Spinal cord (tissue), 9 donors: ENCODE measurements at regions not wholly inside any gene's neighbourhood (a gene's known extent, or its start where the extent isn't known, plus 50 kb on each side); places are given as distances from the start of the nearest gene placed in this dataset.

Experiments
- DNase-seq, 6 donors: peaks; one replicate each; pipeline versions ENCODE4 v3.0.0 to v3.0.0-alpha.2; 2013 to 2015; ENCODE audit warnings: low spot score in 6 of 6, low read depth in 4 of 6
- H3K27ac ChIP-seq: one replicate; pipeline ENCODE4 v1.5.1; 2013; ENCODE audit warnings: low read depth, low read length, control low read depth
- H3K27me3 ChIP-seq: one replicate; pipeline ENCODE4 v1.6.1; 2013; ENCODE audit warnings: low read length; ENCODE audit not compliant: control insufficient read depth, insufficient read depth
- H3K36me3 ChIP-seq: one replicate; pipeline ENCODE4 v1.6.1; 2013; ENCODE audit warnings: low read length; ENCODE audit not compliant: control insufficient read depth, insufficient read depth
- H3K4me1 ChIP-seq: one replicate; pipeline ENCODE4 v1.6.1; 2013; ENCODE audit warnings: low read length; ENCODE audit not compliant: control insufficient read depth, insufficient read depth
- H3K4me3 ChIP-seq: one replicate; pipeline ENCODE4 v1.5.1; 2013; ENCODE audit warnings: low read depth, low read length, control low read depth
- H3K9me3 ChIP-seq: one replicate; pipeline ENCODE4 v1.6.1; 2013; ENCODE audit warnings: low read length; ENCODE audit not compliant: control insufficient read depth, insufficient read depth
- WGBS: methylation state at CpG from one replicate; pipeline ENCODE4 v1.1.5; 2013; ENCODE audit warnings: missing lambda C conversion rate; ENCODE audit not compliant: insufficient coverage; 5-methylcytosine and 5-hydroxymethylcytosine counted together
- donor health status: healthy.

DNA sequence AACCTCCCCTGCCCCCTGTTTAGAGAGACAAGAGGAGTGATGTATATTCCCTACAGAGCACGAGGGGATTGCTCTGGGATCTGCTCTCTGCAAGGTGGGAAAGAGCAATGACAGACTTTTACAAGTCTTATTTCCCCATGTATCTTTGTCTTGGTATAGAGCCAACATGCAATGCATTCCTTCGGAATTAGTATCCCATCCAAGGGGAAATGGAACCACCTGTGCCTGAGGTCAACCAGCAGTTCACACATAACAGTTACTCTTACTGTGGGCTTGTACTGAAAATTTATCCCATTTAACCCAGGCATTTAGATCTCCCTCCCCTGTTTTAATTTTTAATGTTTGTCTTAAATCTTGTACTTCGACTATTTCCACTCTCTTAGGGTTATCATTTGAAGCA is 250.4 kb downstream of the C6orf118 start:
- Histone ChIP-seq H3K36me3 (no peaks in the 10 kb centered on the region), H3K4me3 (no peak overlapping the region), H3K9me3 (no peaks in the 10 kb centered on the region), H3K27ac (no peak overlapping the region), H3K27me3 (no peaks in the 10 kb centered on the region), H3K4me1 (no peaks in the 10 kb centered on the region)
- no peak for DNase-seq
- WGBS = 88% methylated on average over 1 of the region's 3 CpGs

DNA sequence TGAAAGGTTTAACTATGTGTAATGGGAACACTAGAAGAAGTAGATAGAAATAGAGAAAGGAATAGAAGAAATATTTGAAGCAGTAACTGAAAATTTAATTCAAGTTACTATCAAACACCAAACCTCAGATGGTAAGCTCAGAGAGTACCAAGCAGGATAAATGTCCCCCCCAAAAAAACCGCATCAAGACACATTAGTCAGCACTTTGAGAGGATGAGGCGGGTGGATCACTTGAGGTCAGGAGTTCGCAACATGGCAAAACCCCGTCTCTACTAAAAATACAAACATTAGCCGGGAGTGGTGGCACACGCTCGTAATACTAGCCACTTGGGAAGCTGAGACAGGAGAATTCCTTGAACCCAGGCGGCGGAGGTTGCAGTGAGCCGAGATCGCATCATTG is 253.1 kb downstream of the C6orf118 start:
- Histone ChIP-seq H3K9me3 (no peaks in the 10 kb centered on the region), H3K4me1 (no peaks in the 10 kb centered on the region), H3K27me3 (no peaks in the 10 kb centered on the region), H3K4me3 (no peak overlapping the region), H3K36me3 (no peaks in the 10 kb centered on the region), H3K27ac (no peak overlapping the region)
- 92% methylated on average over 8 of the region's 11 CpGs for WGBS
- DNase-seq = no peak

DNA sequence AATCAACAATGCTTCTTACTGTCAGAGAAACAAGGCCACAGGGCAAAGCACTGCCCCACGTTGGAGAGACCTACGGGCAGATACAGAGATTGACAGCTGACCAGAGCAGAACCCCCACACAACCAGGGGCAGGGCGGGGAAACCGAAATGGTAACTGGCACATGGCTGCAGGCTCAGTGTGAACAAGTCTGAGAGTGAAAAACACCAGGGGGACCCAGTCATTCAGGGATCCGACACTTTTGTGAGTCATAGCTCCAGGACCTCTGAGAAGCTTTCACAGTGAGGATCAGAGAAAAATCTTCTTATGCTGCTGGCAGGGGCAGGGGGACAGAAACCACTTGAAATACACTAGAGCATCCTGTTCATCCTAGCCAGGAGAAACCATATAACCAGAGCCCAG is 254.2 kb downstream of the C6orf118 start:
- no peak for DNase-seq
- 96% methylated on average over 3 of the region's 5 CpGs for WGBS

DNA sequence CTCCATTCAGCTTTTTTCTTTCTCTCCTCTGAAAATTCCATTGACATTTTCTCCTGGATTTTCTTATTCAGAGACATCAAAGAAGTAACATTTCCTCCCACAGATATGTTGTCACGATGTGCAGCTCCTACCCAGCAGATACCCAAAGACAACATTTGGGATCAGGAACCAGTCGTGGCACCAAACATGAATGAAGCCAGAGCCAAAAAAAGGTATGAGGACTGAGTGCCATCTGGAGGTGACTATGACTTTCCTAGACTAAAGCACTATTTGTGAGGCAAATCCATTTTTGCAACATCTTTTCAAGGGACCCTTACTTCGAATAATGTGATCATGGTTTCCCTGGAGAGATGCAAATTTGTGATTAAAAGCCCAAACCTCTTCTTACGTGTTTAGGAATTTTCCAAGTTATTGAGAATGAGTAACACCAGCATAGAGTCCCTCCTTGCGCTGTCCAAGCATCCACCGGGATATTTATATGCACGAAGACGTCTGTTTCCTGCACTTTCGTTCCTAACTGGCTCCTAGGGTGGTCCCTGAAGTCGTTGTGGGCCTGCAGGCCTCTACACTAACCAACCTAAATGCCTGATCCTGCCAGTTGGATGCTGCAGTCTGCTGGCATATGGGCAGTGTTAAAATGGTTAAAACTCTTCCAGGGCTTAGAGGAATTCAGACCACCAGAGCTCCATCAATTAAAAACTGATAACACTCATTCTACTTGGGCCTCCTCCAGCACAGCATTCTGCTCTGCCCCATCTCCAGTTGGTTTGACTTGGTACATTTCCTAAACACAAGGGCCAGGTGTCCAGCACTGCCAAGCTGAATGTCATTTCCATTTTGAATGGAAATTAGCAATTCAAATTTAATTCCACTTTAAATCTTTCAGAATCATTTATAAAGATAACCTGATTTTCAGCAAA is 256.6 kb downstream of the C6orf118 start:
- Histone ChIP-seq H3K4me1 (no peaks in the 10 kb centered on the region), H3K9me3 (peaks cover 7% of the 10 kb centered on the region), H3K36me3 (no peaks in the 10 kb centered on the region), H3K27me3 (no peaks in the 10 kb centered on the region), H3K4me3 (no peak overlapping the region), H3K27ac (no peak overlapping the region)
- WGBS = 86% methylated on average over 10 of the region's 10 CpGs
- DNase-seq = peak in 2 of 6 donors; percentile 64 to 80

More for the DNA sequence above, 254.2 kb downstream of the C6orf118 start:
- H3K27me3 ChIP-seq = no peaks in the 10 kb centered on the region
- no peak overlapping the region for H3K4me3 ChIP-seq
- no peak overlapping the region for H3K27ac ChIP-seq
- no peaks in the 10 kb centered on the region for H3K4me1 ChIP-seq
- H3K36me3 ChIP-seq = no peaks in the 10 kb centered on the region
- no peaks in the 10 kb centered on the region for H3K9me3 ChIP-seq

DNA sequence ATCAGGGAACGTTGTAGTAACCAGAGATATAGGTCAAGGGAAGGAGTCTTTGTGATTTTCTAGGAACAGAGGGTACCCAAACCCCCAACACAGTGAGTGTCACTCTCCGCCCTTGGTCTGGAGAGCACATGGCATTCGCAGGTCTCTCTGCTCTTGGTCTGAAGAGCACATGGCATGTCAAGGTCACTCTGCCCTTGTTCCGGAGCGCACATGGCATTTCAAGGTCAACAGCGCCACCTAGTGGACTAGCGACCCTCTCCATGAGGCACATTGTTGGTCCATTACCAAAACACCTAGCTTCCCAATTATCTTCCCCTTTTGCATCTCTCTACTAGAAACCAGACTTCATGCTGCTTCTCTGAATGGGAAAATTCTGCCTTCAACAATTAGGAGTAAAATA is 260.0 kb downstream of the C6orf118 start:
- no peak for DNase-seq
- H3K27ac ChIP-seq = no peak overlapping the region
- H3K4me3 ChIP-seq = no peak overlapping the region
- 57% methylated on average over 7 of the region's 7 CpGs for WGBS
- no peaks in the 10 kb centered on the region for H3K36me3 ChIP-seq
- H3K9me3 ChIP-seq = peaks cover 13% of the 10 kb centered on the region
- no peaks in the 10 kb centered on the region for H3K4me1 ChIP-seq
- no peaks in the 10 kb centered on the region for H3K27me3 ChIP-seq

DNA sequence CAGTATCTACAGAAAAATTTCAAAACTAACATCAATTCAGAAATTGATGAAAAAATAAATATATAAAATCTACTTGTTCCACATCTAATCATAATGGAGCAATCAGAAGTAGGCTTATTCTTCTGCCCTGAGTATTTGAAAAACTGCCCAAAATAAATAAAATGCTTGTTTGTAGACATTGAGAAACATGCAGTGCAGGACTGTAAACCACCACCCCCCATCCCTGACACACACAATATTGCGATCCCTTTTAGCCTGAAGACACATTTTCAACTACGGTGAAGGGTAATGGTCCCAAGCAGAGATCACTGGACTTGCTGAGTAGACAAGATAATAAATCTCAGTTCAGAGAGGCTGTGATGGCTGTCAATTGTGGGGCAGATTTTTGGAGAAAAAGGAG is 261.5 kb downstream of the C6orf118 start:
- Histone ChIP-seq H3K27ac (no peak overlapping the region), H3K9me3 (peaks cover 13% of the 10 kb centered on the region), H3K4me3 (no peak overlapping the region), H3K36me3 (no peaks in the 10 kb centered on the region), H3K4me1 (no peaks in the 10 kb centered on the region), H3K27me3 (no peaks in the 10 kb centered on the region)
- WGBS = no CpG with 5 or more reads among the region's 2 CpGs
- no peak for DNase-seq

DNA sequence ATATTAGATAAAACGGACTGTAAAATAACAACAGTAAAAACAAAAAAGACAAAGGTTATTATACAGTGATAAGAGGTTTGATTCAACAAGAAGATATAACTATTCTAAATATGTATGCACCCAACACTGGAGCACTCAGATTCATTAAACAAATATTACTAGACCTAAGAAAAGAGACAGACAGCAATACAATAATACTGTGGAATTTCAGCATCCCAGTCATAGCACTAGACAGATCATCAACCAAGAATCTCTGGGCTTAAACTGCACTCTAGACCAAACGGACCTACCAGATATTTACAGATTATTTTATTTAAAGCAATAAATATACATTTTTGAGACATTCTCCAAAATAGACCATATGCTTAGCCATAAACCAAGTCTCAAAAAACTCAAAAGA is 263.8 kb downstream of the C6orf118 start:
- Histone ChIP-seq H3K4me1 (no peaks in the 10 kb centered on the region), H3K27ac (no peak overlapping the region), H3K36me3 (no peaks in the 10 kb centered on the region), H3K4me3 (no peak overlapping the region), H3K9me3 (peaks cover 13% of the 10 kb centered on the region), H3K27me3 (no peaks in the 10 kb centered on the region)
- WGBS = no CpG with 5 or more reads among the region's 2 CpGs
- DNase-seq = no peak

DNA sequence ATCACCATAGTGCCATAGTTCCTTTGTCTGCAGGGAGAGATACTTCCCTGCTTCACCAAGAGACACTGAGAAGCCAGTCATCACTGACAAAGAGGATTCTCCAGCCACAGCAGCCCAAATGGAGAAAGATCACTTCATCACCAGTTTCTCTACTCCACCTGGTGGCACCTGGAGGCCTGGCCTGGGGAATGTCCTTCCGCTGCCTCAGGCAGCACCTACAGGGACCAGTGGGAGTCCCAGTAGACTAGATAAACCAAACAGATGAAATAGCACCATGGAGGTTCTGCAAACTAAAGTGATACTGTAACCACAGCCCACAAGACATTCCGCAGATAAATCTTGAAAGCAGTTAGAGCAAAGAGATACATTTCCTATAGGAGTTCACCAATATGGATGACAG is 266.5 kb downstream of the C6orf118 start:
- 100% methylated on average over 1 of the region's 2 CpGs for WGBS
- no peak for DNase-seq
- no peak overlapping the region for H3K4me3 ChIP-seq

DNA sequence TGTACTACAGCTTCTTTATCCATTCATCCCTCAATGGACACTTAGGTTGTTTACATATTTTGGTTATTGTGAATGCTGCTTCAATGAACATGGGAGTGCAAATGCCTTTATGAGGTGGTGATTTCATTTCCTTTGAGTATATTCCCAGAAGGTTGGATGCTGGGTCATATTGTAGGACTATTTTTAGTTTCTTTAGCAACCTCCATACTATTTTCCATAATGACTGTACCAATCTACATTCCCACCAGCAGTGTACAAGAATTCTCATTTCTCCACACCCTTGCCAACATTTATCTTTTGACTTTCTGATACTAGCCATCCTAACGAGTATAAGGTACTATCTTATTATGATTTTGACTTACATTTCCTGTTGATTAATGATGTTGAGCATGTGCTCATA is 269.0 kb downstream of the C6orf118 start:
- H3K4me1 ChIP-seq = no peaks in the 10 kb centered on the region
- no peak overlapping the region for H3K4me3 ChIP-seq
- no peak for DNase-seq
- no peaks in the 10 kb centered on the region for H3K27me3 ChIP-seq
- no peaks in the 10 kb centered on the region for H3K36me3 ChIP-seq
- H3K9me3 ChIP-seq = no peaks in the 10 kb centered on the region
- H3K27ac ChIP-seq = no peak overlapping the region
- WGBS = no CpG with 5 or more reads among the region's 1 CpG

More for the DNA sequence above, 266.5 kb downstream of the C6orf118 start:
- Histone ChIP-seq H3K27ac (no peak overlapping the region), H3K9me3 (peaks cover 6% of the 10 kb centered on the region), H3K36me3 (no peaks in the 10 kb centered on the region), H3K27me3 (no peaks in the 10 kb centered on the region), H3K4me1 (no peaks in the 10 kb centered on the region)

DNA sequence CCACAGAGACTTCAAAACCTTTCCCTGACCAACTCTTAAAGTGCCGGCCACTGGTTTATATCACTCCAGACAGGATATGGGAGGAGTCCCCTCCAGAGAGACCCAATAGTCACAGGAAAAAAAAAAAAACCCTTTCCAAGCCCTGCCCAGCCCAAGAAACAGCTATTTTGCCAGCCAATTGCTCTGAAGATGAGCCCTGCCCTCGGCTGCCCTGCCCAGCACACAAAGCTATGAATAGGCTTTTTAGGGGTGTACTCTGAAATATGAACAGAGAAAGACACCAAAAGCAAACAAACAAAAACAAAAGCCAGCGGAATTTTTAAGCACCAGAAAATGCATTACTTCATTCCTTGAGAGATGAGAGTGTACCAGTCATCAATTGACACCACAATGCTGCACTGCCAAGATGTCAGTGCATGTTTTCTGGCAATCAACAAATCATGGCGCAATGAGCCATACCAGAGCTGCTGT is 275.1 kb downstream of the C6orf118 start:
- DNase-seq = no peak
- H3K4me3 ChIP-seq = no peak overlapping the region
- 95% methylated on average over 2 of the region's 4 CpGs for WGBS

More for the DNA sequence above, 275.1 kb downstream of the C6orf118 start:
- no peaks in the 10 kb centered on the region for H3K4me1 ChIP-seq
- no peaks in the 10 kb centered on the region for H3K27me3 ChIP-seq
- no peaks in the 10 kb centered on the region for H3K9me3 ChIP-seq
- H3K36me3 ChIP-seq = no peaks in the 10 kb centered on the region
- no peak overlapping the region for H3K27ac ChIP-seq
